Cerebellar nuclear complex (tissue), 1 donor: ENCODE measurements at regions not wholly inside any gene's neighbourhood (a gene's known extent, or its start where the extent isn't known, plus 50 kb on each side); places are given as distances from the start of the nearest gene placed in this dataset.

Experiments used
- DNase-seq, 2 experiments: peaks; one replicate each; lab custom pipeline; 2025; lab: John Stamatoyannopoulos, UW

DNA sequence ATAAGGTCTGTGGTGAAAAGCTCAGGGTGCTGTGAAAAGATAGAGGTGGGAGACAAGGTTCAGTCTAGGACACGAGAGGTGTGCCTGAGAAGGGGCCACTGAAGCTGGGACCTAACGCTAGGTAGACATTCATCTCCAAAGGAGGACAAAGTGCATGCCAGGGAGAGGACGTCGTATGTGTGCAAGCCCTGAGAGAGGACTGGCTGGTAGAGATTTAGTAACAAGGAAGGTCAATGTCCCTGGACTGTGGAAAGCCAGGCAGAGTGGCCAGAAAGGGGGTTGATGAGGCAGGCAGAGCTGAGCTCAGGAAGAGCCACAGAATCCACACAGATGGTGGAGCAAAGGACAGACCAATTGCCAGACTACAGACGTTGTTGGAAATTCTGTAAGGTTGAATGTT lies 817.6 kb downstream of the CCSER2 start:
- DNase-seq: no peak

GRCh38 chr10:85147346-85148250 lies 819.2 kb downstream of the CCSER2 start:
- DNase-seq: no peak

DNA sequence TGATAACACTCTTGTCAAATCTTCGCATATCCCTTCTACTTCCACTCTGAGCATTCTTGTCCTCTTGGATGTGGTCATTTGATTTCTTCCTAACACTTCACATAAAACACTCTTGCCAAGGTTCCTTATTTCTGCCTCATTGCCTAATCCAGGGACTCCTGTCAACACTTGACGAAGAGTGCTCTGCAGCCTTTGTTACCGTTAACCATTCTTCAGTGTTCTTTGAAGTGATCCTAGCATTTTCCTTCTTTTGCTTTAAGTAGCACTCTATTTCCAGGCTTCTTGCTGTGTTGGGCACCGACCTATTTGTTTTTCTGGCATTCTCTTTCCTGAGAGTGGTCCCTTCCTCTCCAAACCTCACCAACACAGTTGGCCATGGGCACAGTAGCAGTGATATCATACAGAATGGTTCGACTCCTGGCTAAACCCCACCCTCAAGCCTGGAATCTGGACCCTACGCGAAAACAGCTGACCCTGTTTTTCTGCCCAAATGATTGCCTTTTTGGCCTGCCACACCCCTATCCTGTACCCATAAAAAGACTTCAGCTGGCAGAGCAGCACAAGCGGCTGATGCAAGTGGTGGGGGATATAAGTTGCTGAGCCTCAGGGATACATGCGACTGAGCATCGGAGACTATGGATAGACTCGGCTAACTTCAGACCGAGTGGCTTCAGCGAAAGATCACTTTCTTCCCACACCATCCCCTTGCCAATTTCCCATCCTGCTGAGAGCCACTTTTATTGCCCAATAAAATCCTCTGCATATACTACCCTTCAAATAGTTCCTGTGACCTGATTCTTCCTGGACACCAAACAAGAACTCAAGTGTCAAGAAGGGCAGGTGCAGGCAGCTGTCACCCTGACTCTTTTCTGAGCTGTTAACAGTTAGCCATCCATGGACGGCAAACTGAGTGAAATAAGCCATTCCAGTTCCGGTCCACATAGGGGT lies 820.6 kb downstream of the CCSER2 start:
- DNase-seq: no peak

GRCh38 chr10:85149766-85150165 lies 821.4 kb downstream of the CCSER2 start:
- no peak for DNase-seq

DNA sequence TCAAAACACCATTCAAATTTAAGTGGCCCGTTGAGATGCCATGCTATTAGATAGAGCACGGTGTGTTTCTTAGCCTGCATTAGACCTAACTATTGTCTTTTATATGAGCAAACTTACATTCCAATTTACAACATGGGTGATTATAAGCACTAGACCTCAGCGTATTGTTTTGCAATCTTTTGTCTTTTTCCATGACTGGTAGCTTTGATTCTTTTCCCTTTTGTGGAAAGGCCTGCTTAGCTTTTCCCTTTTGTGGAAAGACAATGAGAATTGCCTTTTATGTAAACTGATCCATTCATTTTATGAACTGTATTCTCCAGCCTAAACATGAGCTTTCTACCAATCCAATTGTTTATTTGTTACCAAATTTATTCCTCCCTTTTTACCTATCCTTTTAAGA lies 823.1 kb downstream of the CCSER2 start:
- no peak for DNase-seq

DNA sequence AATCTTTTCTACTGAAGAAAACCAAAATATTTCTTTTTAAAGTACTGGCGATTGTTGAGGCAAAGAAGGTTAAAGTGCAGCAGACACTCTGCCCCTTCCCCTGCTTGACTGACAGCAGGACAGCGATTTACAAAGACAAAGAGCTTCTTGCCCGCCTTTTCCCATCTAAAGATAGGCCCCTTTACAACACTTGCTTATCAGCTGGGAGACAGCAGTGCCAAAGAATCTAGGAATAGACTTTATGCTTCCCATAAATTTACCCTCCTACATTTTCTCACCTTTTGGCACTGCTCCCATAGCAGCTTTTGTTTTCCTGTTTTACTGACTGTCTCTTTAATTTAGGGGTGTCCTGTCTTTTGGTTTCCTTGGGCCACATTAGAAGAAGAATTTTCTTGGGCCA lies 824.1 kb downstream of the CCSER2 start:
- no peak for DNase-seq

- no peak for DNase-seq
These were observed 824.5 kb downstream of the CCSER2 start for GRCh38 chr10:85152911-85153310.

GRCh38 chr10:85157206-85157605 lies 828.8 kb downstream of the CCSER2 start:
- DNase-seq: no peak

DNA sequence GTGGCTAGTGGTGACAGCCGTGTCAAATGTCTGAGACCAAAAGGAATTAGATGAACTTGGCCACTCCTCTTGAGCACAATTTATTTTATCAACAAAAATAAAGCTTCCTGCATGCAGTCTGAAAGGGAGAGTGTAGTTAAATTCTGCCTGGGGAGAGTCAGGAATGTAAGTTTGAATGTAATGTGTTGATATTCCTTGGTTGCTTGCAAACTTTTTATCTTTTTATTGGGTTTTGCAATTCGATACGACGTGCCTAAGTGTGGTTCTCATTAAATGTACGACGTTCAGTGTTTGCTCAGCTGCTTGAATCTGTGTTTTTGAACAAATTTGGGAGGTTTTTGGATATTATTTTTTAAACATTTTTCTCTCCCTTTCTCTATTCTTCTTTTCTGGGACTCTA lies 839.9 kb downstream of the CCSER2 start:
- no peak for DNase-seq

DNA sequence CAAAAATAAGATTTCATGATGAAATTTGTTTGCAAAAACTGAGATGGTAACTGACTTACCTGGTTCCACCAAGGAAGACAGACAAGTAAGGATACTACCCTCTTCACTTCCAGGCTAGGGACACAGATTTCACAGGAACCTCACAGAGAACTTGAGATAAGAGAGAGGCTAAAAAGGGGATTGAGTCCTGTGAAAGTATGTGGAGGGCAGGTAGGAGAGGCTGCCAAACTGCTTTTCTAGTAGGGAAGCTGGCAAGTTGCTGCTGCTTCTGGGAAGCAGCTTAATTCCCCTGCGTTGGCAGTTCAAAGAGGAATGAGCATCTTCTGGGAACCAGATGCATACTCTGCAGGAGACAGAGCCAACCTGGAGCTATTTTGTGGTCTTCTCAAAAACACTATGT lies 841.6 kb downstream of the CCSER2 start:
- no peak for DNase-seq

DNA sequence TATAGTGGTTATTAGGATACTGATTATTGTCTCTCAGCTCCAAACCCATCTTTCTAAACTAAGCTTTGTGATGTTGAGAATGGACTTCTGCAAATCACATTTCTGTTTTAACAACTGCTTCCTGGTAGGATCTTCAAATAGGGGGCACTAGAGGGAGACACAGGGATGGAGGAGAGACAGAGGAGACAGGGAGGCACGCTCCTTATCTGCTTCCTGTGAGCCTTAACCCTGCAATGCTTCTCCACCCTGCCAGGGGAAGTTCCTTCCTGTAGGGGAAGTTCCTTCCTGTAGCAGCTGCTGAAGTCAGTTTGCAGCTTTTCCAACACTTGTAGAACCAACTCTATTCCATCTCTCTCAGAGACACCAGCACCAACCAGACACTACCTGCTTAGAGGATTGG lies 847.2 kb downstream of the CCSER2 start:
- DNase-seq: no peak

- no peak for DNase-seq
These were observed 849.4 kb downstream of the CCSER2 start for GRCh38 chr10:85177767-85178166.

- no peak for DNase-seq
These were observed 858.7 kb downstream of the CCSER2 start for GRCh38 chr10:85187047-85187446.

DNA sequence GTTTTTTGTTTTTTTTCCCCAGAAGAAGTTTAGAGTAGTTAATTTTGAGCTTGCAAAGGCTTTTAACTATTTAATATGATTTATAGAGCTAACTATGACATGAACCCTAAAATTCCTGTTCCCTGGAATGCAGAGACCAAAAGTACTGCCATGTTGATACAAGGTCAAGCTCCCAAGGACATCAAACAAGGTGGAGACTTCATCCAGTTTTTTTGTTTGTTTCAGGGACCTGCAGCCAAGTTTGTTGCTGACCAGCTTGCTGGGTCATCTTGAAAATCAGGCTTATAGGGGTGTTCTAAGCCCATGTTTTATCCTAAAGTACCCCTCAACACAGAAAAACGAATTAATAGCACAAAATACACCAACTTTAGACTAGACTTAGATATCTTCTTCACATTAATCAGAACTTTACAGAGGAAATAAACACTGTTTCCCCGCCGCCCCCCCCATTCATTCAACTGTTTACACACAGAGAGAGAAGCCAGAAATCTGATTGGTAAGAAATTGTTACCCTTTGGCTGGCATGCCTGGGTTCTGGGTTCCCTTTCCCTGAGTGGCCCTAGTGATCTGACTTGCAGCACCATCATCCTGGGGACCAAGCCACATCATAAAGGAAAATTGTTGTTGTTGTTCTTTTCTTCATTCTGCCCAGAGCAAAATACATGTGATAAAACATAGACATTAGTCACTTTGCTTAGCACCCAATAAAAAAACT lies 860.5 kb downstream of the CCSER2 start:
- no peak for DNase-seq

DNA sequence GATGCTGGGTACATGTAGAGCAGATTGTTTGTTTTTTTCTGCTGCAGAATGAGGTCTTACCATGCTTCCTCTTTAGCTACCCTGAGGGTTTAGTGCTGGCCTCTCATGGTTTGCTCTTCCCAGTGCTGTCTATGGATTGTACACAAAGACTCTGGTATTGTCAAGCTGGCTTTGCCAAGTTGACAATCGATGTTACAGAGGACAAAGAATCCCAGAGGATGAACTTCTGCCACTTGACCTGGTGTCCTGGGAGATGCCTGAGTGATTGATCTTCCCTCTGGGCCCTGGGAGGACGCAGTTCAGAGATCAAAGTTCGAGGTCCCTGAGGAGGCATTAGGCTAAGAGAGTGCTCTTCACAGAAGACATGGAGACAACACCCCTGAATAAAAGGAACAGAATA lies 865.4 kb downstream of the CCSER2 start:
- no peak for DNase-seq

- no peak for DNase-seq
These were observed 866.3 kb downstream of the CCSER2 start for GRCh38 chr10:85194706-85195105.

DNA sequence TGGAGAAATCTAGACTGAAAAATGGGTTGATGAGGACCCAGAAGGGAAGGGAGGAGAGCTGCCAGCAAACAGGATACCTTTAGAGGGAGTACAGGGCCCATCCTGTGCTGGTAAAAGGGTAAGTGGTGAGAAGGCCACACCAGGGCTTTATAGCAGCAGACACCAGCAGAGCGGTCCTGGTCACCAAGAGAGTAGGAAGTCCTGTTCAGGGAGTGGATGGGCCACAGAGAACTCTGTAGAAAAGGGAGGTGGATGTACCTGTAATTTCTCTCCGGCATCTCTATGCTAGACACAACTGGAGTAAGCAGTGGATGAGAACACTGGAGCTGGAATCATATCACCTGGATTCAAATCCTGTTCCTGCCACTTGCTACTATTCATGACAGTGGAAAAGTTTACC lies 867.2 kb downstream of the CCSER2 start:
- DNase-seq: no peak

DNA sequence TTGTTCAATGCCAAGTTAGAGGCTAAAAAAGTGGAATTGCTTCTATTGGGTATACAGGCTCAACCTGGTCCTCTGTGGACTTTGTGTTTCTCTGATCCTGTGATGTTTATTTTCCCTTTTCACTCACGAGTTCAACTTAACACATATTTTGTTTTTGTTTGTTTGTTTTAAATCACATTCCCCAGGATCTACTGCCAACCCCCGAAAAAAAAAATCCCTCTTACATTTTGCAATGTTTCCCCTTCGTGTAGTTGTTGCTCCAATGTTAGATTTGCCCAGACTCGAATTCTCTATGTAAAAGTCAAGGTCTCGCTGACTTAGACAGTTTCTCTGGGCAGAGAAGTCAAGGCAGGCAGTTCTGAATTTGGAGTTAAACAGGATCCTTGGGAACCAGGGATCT lies 876.4 kb downstream of the CCSER2 start:
- DNase-seq: no peak

DNA sequence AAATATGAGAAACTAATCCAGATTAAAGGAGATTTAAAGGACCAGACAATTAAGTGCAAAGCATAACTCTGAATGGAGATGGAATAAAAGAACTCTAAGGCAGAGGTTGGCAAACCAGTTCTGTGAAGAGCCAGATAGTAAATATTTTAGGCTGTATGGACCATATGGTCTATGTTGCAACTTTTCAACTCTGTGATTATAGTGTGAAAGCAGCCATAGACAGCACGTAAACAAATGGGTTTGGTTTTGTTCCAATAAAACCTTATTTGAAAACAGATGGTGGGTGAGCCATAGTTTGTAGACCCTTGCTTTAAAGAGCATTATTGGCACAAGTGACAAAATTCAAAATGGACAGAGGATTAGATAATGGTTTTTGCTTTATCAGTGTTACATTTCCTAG lies 884.1 kb downstream of the CCSER2 start:
- DNase-seq: no peak

GRCh38 chr10:85213493-85213892 lies 885.1 kb downstream of the CCSER2 start:
- DNase-seq: no peak

- DNase-seq: no peak
These were observed 893.9 kb downstream of the CCSER2 start for GRCh38 chr10:85222300-85222699.

GRCh38 chr10:85224366-85224940 lies 896.1 kb downstream of the CCSER2 start:
- DNase-seq: no peak
